Neural progenitor cell (in vitro differentiated cells): ENCODE measurements at regions not wholly inside any gene's neighbourhood (a gene's known extent, or its start where the extent isn't known, plus 50 kb on each side); places are given as distances from the start of the nearest gene placed in this dataset.

ENCODE experiments used
- DNase-seq: peaks from one replicate; pipeline ENCODE4 v3.0.0-alpha.2; 2016; ENCODE audit warnings: low spot score
- H2AFZ ChIP-seq: fragments of 200-600 bp; sonication (generic); replicated peaks from 2 replicates; pipeline ENCODE4 v1.6.1; 2016; ENCODE audit warnings: antibody characterized with exemption
- H3F3A ChIP-seq: fragments of 200-600 bp; sonication (generic); 2 replicates; pipeline ENCODE4 v1.6.1; 2016; ENCODE audit warnings: antibody characterized with exemption, low read depth
- H3K27ac ChIP-seq: fragments of 200-600 bp; sonication (generic); 2 replicates; pipeline ENCODE4 v1.5.1; 2016; ENCODE audit warnings: mild to moderate bottlenecking
- H3K27me3 ChIP-seq: fragments of 200-600 bp; sonication (generic); 2 replicates; pipeline ENCODE4 v1.6.1; 2016; ENCODE audit warnings: mild to moderate bottlenecking, moderate library complexity
- H3K36me3 ChIP-seq: fragments of 200-600 bp; sonication (generic); 2 replicates; pipeline ENCODE4 v1.5.1; 2016
- H3K4me1 ChIP-seq: fragments of 200-600 bp; sonication (generic); 2 replicates; pipeline ENCODE4 v1.6.1; 2016; ENCODE audit warnings: mixed run types
- H3K4me2 ChIP-seq: fragments of 200-600 bp; sonication (generic); 2 replicates; pipeline ENCODE4 v1.6.1; 2016
- H3K4me3 ChIP-seq: fragments of 200-600 bp; sonication (generic); 2 replicates; pipeline ENCODE4 v1.5.1; 2016
- H3K79me2 ChIP-seq: fragments of 200-600 bp; sonication (generic); 2 replicates; pipeline ENCODE4 v1.6.1; 2016; ENCODE audit warnings: low read depth
- H3K9ac ChIP-seq: fragments of 200-600 bp; sonication (generic); 2 replicates; pipeline ENCODE4 v1.6.1; 2016
- H3K9me3 ChIP-seq: fragments of 200-600 bp; sonication (generic); 2 replicates; pipeline ENCODE4 v1.5.1; 2016; ENCODE audit warnings: low read depth
- H4K20me1 ChIP-seq: fragments of 200-600 bp; sonication (generic); 2 replicates; pipeline ENCODE4 v1.6.1; 2016; ENCODE audit warnings: low read depth
- H3K27ac Mint-ChIP-seq: 3 replicates; pipeline ENCODE4 v1.8.0; 2021; ENCODE audit warnings: mixed read lengths
- H3K27me3 Mint-ChIP-seq: 2 replicates; pipeline ENCODE4 v1.8.0; 2022; ENCODE audit warnings: low read depth, mild to moderate bottlenecking, inconsistent platforms, moderate library complexity, mixed read lengths; ENCODE audit not compliant: insufficient read depth
- H3K36me3 Mint-ChIP-seq: 3 replicates; pipeline ENCODE4 v1.8.0; 2021; ENCODE audit warnings: mixed read lengths
- H3K4me1 Mint-ChIP-seq: 3 replicates; pipeline ENCODE4 v1.8.0; 2021; ENCODE audit warnings: mixed read lengths
- H3K4me3 Mint-ChIP-seq: 3 replicates; pipeline ENCODE4 v1.8.0; 2021; ENCODE audit warnings: mild to moderate bottlenecking, moderate library complexity, mixed read lengths
- H3K9me3 Mint-ChIP-seq: 3 replicates; pipeline ENCODE4 v1.8.0; 2020; ENCODE audit warnings: mixed read lengths
- EZH2 ChIP-seq: fragments of 200-600 bp; sonication (generic); IDR thresholded peaks from 2 replicates; pipeline ENCODE4 v1.6.1; 2017; ENCODE audit warnings: antibody characterized with exemption, mild to moderate bottlenecking, moderate library complexity
- EZH2phosphoT487 ChIP-seq: fragments of 200-600 bp; sonication (generic); IDR thresholded peaks from 2 replicates; pipeline ENCODE4 v1.6.1; 2017; ENCODE audit warnings: antibody characterized with exemption
- TF ChIP-seq, protein P1 (sequence below): fragments of 200-600 bp; sonication (generic); IDR thresholded peaks from 2 replicates; pipeline ENCODE4 v1.5.1; 2017; ENCODE audit warnings: antibody characterized with exemption, mild to moderate bottlenecking

DNA sequence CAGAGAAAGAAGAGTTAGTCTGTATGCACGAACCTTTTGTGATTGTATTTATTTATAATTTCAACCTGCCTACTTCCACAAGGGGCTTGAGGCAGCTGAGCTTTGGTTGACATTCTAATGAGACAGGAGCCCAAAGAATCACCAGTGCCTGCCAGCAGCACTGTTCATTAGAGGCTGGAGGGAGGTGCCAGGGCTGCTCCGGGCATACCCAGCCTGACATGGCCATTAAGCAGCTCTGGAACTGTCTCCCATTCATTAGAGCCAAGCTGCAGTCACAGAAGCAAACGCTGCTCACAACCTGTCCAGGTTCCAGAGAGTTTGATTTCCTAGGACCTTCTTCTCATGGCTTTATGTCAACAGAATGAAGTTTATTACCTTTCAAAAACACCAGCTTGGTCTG, 425.5 kb downstream of the RFC3 start:
- Histone ChIP-seq H4K20me1 (no peaks in the 10 kb centered on the region), H3K4me2 (no peak overlapping the region), H3K4me3 (no peak overlapping the region), H3K9ac (no peak overlapping the region), H3K79me2 (no peaks in the 10 kb centered on the region), H3K36me3 (no peaks in the 10 kb centered on the region), H3K27ac (no peak overlapping the region), H3K9me3 (peaks cover 3% of the 10 kb centered on the region), H3F3A (no peaks in the 10 kb centered on the region), H2AFZ (no peak overlapping the region), H3K4me1 (no peaks in the 10 kb centered on the region), H3K27me3 (no peaks in the 10 kb centered on the region)
- Mint-ChIP-seq H3K36me3 (no peaks in the 10 kb centered on the region), H3K4me1 (no peaks in the 10 kb centered on the region), H3K9me3 (peaks cover 3% of the 10 kb centered on the region), H3K27me3 (no peaks in the 10 kb centered on the region), H3K4me3 (no peak overlapping the region), H3K27ac (no peak overlapping the region)
- TF ChIP-seq, protein P1, sequence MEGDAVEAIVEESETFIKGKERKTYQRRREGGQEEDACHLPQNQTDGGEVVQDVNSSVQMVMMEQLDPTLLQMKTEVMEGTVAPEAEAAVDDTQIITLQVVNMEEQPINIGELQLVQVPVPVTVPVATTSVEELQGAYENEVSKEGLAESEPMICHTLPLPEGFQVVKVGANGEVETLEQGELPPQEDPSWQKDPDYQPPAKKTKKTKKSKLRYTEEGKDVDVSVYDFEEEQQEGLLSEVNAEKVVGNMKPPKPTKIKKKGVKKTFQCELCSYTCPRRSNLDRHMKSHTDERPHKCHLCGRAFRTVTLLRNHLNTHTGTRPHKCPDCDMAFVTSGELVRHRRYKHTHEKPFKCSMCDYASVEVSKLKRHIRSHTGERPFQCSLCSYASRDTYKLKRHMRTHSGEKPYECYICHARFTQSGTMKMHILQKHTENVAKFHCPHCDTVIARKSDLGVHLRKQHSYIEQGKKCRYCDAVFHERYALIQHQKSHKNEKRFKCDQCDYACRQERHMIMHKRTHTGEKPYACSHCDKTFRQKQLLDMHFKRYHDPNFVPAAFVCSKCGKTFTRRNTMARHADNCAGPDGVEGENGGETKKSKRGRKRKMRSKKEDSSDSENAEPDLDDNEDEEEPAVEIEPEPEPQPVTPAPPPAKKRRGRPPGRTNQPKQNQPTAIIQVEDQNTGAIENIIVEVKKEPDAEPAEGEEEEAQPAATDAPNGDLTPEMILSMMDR = no peak
- TF ChIP-seq EZH2phosphoT487 (no peak), EZH2 (no peak)
- DNase-seq = no peak

DNA sequence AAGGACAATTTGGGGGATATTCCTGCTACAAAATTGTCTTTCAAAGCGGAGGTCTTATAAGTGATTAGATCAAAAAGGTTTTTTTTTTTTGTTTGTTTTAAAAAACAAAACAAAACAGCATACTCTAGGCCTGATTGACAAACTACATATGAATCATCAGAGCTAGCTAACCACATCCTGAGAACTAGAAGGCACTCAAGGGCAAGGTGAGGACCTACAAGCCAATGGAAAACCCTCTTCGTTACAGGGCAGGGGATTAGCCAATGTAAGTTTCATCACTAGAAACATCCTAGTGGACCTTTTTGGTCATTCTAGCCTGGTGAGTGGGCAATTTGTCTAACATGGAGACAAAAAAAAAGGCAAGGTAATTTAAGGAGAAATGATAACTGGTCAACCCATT, 428.6 kb downstream of the RFC3 start:
- Histone ChIP-seq H3K4me3 (no peak overlapping the region), H3K9me3 (no peaks in the 10 kb centered on the region), H4K20me1 (no peaks in the 10 kb centered on the region), H3K36me3 (no peaks in the 10 kb centered on the region), H3F3A (no peaks in the 10 kb centered on the region), H3K79me2 (no peaks in the 10 kb centered on the region), H3K9ac (no peak overlapping the region), H2AFZ (no peak overlapping the region), H3K27me3 (no peaks in the 10 kb centered on the region), H3K4me2 (no peak overlapping the region), H3K4me1 (no peaks in the 10 kb centered on the region), H3K27ac (no peak overlapping the region)
- TF ChIP-seq, protein P1 = no peak
- TF ChIP-seq EZH2 = no peak
- no peak for TF ChIP-seq EZH2phosphoT487
- no peak overlapping the region for H3K27ac Mint-ChIP-seq
- H3K27me3 Mint-ChIP-seq = no peaks in the 10 kb centered on the region
- H3K9me3 Mint-ChIP-seq = no peaks in the 10 kb centered on the region
- H3K4me1 Mint-ChIP-seq = no peaks in the 10 kb centered on the region
- DNase-seq = no peak
- no peak overlapping the region for H3K4me3 Mint-ChIP-seq
- no peaks in the 10 kb centered on the region for H3K36me3 Mint-ChIP-seq

DNA sequence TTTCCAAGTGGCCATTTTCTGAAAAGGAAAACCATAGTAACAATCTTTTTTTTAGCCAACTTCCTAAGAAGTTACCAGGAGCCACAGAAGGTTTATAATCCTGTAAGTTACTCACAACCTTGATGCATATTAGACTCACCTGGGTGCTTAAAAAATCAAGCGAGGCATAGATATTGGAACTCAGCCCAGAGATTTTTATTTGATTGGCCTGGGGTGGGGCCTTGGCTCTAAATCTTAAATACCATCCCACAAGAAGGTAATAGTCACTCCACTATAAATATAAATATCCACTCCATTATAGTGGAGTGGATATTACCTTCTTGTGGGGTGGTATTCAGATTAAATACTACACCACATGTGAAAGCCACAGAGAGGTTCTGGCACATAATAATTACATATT, 429.6 kb downstream of the RFC3 start:
- Histone ChIP-seq H3K9me3 (no peaks in the 10 kb centered on the region), H3K4me3 (no peak overlapping the region), H3K4me2 (no peak overlapping the region), H3K27me3 (no peaks in the 10 kb centered on the region), H3F3A (no peaks in the 10 kb centered on the region), H3K4me1 (no peaks in the 10 kb centered on the region), H3K27ac (no peak overlapping the region), H4K20me1 (no peaks in the 10 kb centered on the region), H3K36me3 (no peaks in the 10 kb centered on the region), H3K79me2 (no peaks in the 10 kb centered on the region), H2AFZ (no peak overlapping the region), H3K9ac (no peak overlapping the region)
- Mint-ChIP-seq H3K4me1 (no peaks in the 10 kb centered on the region), H3K27ac (no peak overlapping the region), H3K4me3 (no peak overlapping the region), H3K9me3 (no peaks in the 10 kb centered on the region), H3K36me3 (no peaks in the 10 kb centered on the region), H3K27me3 (no peaks in the 10 kb centered on the region)
- TF ChIP-seq EZH2phosphoT487 (no peak), EZH2 (no peak)
- TF ChIP-seq, protein P1 = no peak
- DNase-seq = no peak
